ENCODE measurements at regions not wholly inside any gene's neighbourhood (a gene's known extent, or its start where the extent isn't known, plus 50 kb on each side); places are given as distances from the start of the nearest gene placed in this dataset.
A peak's percentile ranks its signal among the peaks of the same experiment; 100 is the strongest.

- no peak for DNase-seq (ENCODE audit: low read depth)
- no peak overlapping the region for H3K4me3 ChIP-seq (ENCODE audit: low read length)
- no peak for TF ChIP-seq CTCF (conservative IDR thresholded peaks at IDR 0.05; ENCODE audit: low read depth, low read length)
These were observed 307.6 kb downstream of the ALDH8A1 start for GRCh38 chr6:134642279-134642678.

- no peak overlapping the region for H3K4me3 ChIP-seq (ENCODE audit: low read length)
- DNase-seq (ENCODE audit: low read depth) = peak; percentile 87
- TF ChIP-seq CTCF (conservative IDR thresholded peaks at IDR 0.05; ENCODE audit: low read depth, low read length) = peak; percentile 97
These were observed 308.9 kb downstream of the ALDH8A1 start for GRCh38 chr6:134640975-134641429.

- no peak overlapping the region for H3K4me3 ChIP-seq (ENCODE audit: low read length)
- no peak for TF ChIP-seq CTCF (conservative IDR thresholded peaks at IDR 0.05; ENCODE audit: low read depth, low read length)
- DNase-seq (ENCODE audit: low read depth) = no peak
These were observed 309.7 kb downstream of the ALDH8A1 start for GRCh38 chr6:134640229-134640628.

GRCh38 chr6:134637847-134638437 lies 312.0 kb downstream of the ALDH8A1 start:
- H3K4me3 ChIP-seq (ENCODE audit: low read length) = no peak overlapping the region
- DNase-seq (ENCODE audit: low read depth) = no peak
- TF ChIP-seq CTCF (conservative IDR thresholded peaks at IDR 0.05; ENCODE audit: low read depth, low read length) = no peak

DNA sequence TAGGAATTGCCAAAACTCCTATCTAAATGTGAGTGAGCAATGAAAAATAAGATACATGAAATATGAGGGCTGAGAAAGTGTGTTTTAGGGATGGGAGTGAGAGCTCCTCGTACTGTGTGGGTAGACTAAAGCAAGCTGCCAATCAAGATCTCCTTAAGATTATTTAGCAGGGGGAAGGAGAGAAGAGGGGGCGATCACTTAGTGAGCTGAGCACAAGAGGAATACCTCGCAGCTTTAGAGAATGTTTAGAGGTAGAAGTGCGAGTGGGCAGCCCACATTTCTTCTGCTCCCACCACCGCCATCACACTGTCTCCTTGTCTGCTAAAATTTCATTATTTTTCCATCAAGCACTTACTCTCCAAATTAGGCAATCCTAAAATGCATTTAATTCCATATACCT lies 312.6 kb downstream of the ALDH8A1 start:
- no peak for DNase-seq (ENCODE audit: low read depth)
- TF ChIP-seq CTCF (conservative IDR thresholded peaks at IDR 0.05; ENCODE audit: low read depth, low read length) = no peak
- no peak overlapping the region for H3K4me3 ChIP-seq (ENCODE audit: low read length)

DNA sequence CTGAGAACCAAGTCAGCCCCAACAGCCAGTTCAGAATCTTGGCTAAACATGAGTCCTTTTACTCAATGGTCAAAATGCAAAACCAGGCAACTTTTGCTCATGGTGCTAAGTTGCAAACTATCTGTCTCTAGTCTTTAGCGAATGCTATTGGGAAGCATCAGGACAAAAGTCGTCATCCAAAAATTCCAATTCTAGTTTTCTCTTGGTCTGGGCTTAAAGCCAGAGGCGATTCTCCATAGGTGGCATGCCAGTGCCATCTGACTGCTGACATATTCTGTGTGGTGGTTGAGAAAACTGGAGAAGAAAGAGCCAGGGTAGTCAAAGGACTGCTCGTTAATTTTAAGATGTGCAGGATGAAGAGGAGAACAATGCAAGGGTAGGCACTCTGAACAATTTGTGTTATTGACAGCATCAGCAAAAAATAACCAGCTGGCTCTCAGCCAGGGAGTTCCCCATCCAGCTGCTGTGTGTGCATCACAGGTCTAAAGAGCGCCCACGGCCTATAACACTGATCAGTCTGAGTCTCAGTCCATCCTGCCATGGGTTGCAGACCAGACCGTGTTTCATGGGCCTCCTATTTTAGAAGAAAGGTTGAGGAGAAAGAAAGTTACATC lies 313.6 kb downstream of the ALDH8A1 start:
- H3K4me3 ChIP-seq (ENCODE audit: low read length) = no peak overlapping the region
- DNase-seq (ENCODE audit: low read depth) = no peak
- TF ChIP-seq CTCF (conservative IDR thresholded peaks at IDR 0.05; ENCODE audit: low read depth, low read length) = no peak

DNA sequence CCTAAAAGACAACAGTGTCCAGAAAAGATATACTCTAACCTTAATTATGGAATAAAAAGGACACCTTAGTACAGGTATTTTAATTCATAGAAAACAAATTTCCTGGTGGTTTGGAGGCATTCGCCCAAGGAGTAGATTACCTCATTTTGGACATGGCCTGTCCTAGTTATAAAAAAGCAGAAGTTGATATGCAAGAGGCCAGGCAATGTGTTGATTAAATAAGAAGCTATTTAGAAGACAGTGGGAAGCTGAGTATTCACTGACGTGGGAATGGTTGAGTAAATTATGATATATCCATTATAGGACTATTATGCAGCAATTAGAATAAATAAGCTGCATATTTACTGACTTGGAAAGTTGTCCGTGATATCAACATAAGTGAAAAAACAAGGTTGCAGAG lies 314.9 kb downstream of the ALDH8A1 start:
- no peak overlapping the region for H3K4me3 ChIP-seq (ENCODE audit: low read length)
- no peak for DNase-seq (ENCODE audit: low read depth)
- TF ChIP-seq CTCF (conservative IDR thresholded peaks at IDR 0.05; ENCODE audit: low read depth, low read length) = no peak

Data from retinal pigment epithelial cell (primary cell).